Type B pancreatic cell (in vitro differentiated cells): ENCODE measurements at regions not wholly inside any gene's neighbourhood (a gene's known extent, or its start where the extent isn't known, plus 50 kb on each side); places are given as distances from the start of the nearest gene placed in this dataset.
"Not testable (repeated sequence)": the region's sequence is repeated elsewhere in the genome, so short reads cannot be mapped to it uniquely, and the experiment has no call there.

ENCODE experiments used
- DNase-seq: peaks from one replicate; pipeline ENCODE4 v3.0.0; 2021; ENCODE audit warnings: mixed read lengths; ENCODE audit not compliant: unreplicated experiment; ENCODE audit errors: extremely low spot score
- H3K27ac Mint-ChIP-seq: 2 replicates; pipeline ENCODE4 v1.8.0; 2021; ENCODE audit warnings: mild to moderate bottlenecking, mixed read lengths
- H3K27me3 Mint-ChIP-seq: 2 replicates; pipeline ENCODE4 v1.8.0; 2021; ENCODE audit warnings: mixed read lengths
- H3K36me3 Mint-ChIP-seq: 2 replicates; pipeline ENCODE4 v1.8.0; 2021; ENCODE audit warnings: mixed read lengths
- H3K4me1 Mint-ChIP-seq: one replicate; pipeline ENCODE4 v1.8.0; 2021; ENCODE audit warnings: mixed read lengths; ENCODE audit not compliant: unreplicated experiment
- H3K4me3 Mint-ChIP-seq: 2 replicates; pipeline ENCODE4 v1.8.0; 2021; ENCODE audit warnings: mild to moderate bottlenecking, mixed read lengths
- H3K9me3 Mint-ChIP-seq: 2 replicates; pipeline ENCODE4 v1.8.0; 2021; ENCODE audit warnings: mixed read lengths
- TF ChIP-seq, protein P1 (sequence below): fragments of 200-600 bp; sonication (generic); conservative IDR thresholded peaks from 2 replicates; pipeline ENCODE4 v1.5.0; 2021; ENCODE audit warnings: antibody characterized with exemption, mild to moderate bottlenecking

DNA sequence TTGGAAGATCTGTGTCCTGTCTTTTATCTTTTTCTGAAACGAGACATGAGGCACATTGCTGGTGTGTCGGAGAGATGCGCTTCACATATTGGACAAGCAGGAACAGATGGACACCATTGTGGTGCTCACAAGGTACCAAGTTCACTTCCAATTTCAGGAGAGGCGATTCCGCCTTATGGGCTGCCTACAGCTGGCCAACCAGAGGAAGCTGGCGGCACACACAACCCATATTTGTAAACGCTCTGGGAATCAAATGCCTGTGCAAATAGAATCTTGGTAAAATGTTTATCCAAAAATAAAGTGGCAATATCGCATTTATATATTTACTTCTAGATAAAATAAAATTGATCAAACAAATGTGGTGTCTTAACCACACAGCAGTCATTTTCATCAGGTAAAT, 337.4 kb downstream of the TCERG1L start:
- H3K27me3 Mint-ChIP-seq: peaks cover under 1% of the 10 kb centered on the region
- no peak overlapping the region for H3K27ac Mint-ChIP-seq
- H3K4me3 Mint-ChIP-seq: no peak overlapping the region
- TF ChIP-seq, protein P1, sequence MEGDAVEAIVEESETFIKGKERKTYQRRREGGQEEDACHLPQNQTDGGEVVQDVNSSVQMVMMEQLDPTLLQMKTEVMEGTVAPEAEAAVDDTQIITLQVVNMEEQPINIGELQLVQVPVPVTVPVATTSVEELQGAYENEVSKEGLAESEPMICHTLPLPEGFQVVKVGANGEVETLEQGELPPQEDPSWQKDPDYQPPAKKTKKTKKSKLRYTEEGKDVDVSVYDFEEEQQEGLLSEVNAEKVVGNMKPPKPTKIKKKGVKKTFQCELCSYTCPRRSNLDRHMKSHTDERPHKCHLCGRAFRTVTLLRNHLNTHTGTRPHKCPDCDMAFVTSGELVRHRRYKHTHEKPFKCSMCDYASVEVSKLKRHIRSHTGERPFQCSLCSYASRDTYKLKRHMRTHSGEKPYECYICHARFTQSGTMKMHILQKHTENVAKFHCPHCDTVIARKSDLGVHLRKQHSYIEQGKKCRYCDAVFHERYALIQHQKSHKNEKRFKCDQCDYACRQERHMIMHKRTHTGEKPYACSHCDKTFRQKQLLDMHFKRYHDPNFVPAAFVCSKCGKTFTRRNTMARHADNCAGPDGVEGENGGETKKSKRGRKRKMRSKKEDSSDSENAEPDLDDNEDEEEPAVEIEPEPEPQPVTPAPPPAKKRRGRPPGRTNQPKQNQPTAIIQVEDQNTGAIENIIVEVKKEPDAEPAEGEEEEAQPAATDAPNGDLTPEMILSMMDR: no peak
- DNase-seq: no peak
- H3K9me3 Mint-ChIP-seq: peaks cover 5% of the 10 kb centered on the region
- no peaks in the 10 kb centered on the region for H3K36me3 Mint-ChIP-seq
- H3K4me1 Mint-ChIP-seq: no peaks in the 10 kb centered on the region

DNA sequence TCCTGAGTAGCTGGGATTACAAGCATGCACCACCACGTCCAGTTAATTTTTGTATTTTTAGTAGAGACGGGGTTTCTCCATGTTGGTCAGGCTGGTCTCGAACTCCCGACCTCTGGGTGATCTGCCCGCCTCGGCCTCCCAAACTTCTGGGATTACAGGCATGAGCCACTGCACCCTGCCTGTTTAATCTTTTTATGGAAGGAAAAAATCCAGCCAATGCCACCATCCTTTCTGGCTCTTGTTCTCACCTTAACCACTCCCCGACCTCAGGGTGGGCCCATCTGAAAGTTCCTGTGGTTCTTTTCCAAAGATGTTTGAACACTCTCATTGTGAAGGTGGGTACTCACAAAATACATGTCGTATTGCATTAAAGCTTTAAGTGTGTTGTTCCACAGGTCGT, 336.2 kb downstream of the TCERG1L start:
- not testable (repeated sequence) for H3K9me3 Mint-ChIP-seq, H3K4me3 Mint-ChIP-seq, H3K36me3 Mint-ChIP-seq, H3K27ac Mint-ChIP-seq, DNase-seq, H3K4me1 Mint-ChIP-seq, H3K27me3 Mint-ChIP-seq

DNA sequence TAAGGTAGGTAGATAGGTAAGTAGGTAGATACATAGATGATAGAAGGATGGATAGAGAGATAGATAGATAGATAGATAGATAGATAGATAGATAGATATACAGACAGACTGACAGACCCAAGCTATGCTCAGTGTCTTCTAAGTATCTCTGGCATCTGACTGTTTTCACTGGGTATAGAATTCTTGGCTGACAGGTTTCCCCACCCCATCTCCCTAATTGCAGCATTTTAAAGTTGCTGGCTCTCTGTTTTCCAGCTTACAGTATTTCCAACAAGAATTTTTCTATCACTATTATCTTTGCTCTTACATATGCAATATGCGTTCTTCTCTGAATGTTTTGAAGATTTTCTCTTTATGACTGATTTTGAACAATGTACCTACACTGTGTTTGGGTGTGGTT, 328.7 kb downstream of the TCERG1L start:
- no peak for DNase-seq
- no peaks in the 10 kb centered on the region for H3K4me1 Mint-ChIP-seq
- H3K9me3 Mint-ChIP-seq: no peaks in the 10 kb centered on the region
- H3K4me3 Mint-ChIP-seq: no peak overlapping the region
- no peaks in the 10 kb centered on the region for H3K36me3 Mint-ChIP-seq
- H3K27ac Mint-ChIP-seq: no peak overlapping the region
- peaks cover 11% of the 10 kb centered on the region for H3K27me3 Mint-ChIP-seq
- TF ChIP-seq, protein P1: no peak

DNA sequence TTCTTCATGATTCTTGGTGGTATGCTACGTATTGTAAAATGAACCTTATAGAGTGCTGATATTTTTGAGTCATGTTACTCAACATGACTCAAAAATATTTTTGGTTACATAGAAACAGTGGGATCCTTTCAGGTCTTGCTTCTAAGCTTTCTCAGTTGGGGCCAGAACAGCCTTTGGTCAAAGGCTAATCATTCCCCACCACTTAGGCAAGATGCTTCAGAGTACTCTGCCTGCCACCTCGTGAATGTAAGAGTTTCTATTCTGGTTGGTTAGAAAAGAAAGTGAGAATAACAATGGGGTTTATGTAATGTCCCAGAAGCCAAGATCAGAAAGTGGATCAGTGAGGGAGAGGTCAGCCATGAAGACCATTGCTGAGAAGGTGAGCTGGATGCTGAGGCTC, 327.8 kb downstream of the TCERG1L start:
- Mint-ChIP-seq H3K4me1 (no peaks in the 10 kb centered on the region), H3K27ac (no peak overlapping the region), H3K36me3 (no peaks in the 10 kb centered on the region), H3K27me3 (peaks cover 11% of the 10 kb centered on the region), H3K4me3 (no peak overlapping the region), H3K9me3 (no peaks in the 10 kb centered on the region)
- TF ChIP-seq, protein P1: no peak
- no peak for DNase-seq

DNA sequence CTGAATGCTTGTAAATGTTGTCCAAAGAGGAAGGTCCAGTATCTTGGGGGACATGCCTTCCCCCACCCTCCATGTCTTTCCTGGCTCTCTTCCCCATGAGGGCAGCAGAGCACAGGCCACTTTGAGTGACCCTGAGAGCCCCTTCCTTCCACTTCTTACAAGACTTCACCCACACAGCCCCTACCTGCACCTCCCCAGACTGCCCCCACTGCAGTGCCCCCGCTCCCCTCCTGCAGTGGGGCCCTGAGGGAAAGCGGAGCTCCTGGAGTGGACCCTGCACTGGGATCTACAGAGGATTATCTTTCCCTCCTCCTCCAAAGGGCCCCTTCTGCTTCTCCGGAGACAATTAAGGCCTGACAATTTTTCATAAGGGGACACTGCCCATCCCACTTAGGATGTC, 326.8 kb downstream of the TCERG1L start:
- Mint-ChIP-seq H3K27ac (no peak overlapping the region), H3K27me3 (peaks cover 11% of the 10 kb centered on the region), H3K9me3 (no peaks in the 10 kb centered on the region), H3K4me3 (no peak overlapping the region), H3K36me3 (no peaks in the 10 kb centered on the region), H3K4me1 (no peaks in the 10 kb centered on the region)
- DNase-seq: no peak
- TF ChIP-seq, protein P1: no peak

DNA sequence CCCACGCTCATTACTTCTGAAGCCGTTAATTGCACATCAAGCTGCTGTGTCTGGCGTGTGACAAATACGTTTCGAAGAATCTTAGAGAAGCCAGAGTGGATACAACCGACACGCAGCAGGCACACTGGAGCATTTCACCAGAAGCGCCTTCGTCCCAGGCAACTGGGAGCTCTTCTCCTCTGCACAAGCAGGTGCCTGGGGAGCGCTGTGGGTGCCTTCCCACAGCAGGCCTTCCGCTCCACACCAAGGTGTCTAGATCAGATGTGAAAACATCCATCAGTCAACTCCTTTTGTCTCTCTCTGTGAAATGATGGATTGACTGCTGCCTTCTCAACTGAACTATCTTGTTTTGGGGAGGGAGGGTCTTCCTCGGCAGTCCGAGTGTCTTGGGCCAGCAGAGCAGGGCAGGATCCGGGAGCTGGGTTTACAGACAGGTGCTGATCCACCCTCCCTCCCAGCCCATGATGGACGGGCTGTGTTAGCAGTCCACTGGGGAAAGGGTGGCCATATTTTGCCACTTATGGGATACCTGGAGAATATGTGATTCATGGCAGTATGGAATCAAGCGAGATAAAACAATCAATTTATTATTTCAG, 326.3 kb downstream of the TCERG1L start:
- TF ChIP-seq, protein P1: no peak
- H3K4me3 Mint-ChIP-seq: no peak overlapping the region
- no peak overlapping the region for H3K27ac Mint-ChIP-seq
- DNase-seq: no peak
- peaks cover 11% of the 10 kb centered on the region for H3K27me3 Mint-ChIP-seq
- no peaks in the 10 kb centered on the region for H3K4me1 Mint-ChIP-seq
- no peaks in the 10 kb centered on the region for H3K9me3 Mint-ChIP-seq
- H3K36me3 Mint-ChIP-seq: no peaks in the 10 kb centered on the region
